ENCODE measurements at regions not wholly inside any gene's neighbourhood (a gene's known extent, or its start where the extent isn't known, plus 50 kb on each side); places are given as distances from the start of the nearest gene placed in this dataset.

DNA sequence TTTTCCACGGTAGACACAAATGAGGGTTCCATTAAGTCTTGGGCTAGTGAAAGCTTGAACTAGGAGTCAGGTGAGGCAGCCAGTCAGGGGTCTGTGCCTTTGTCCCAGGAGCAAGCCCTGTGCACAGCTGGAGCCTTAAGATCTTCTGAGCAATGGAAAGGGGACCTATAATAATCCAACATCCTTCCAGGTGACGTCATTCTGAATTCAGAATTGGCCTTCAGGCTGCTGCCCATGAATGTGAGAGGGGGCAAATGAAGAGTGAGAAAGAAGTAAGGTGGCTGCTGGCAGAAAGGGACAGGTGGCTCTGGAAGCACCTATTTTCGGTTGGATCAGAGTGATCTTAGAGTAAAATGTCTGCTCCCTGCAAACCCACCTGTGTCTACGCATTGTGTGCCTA lies 488.1 kb upstream of the CDH5 start:
- ATAC-seq (no peak), DNase-seq (no peak)
- no peaks in the 10 kb centered on the region for H3K4me1 ChIP-seq (ENCODE audit: low read depth)
- intact Hi-C loops (cut with DNase I, micrococcal nuclease) = no loop called here
- H3K9me3 ChIP-seq = no peaks in the 10 kb centered on the region
- TF ChIP-seq, protein P1, sequence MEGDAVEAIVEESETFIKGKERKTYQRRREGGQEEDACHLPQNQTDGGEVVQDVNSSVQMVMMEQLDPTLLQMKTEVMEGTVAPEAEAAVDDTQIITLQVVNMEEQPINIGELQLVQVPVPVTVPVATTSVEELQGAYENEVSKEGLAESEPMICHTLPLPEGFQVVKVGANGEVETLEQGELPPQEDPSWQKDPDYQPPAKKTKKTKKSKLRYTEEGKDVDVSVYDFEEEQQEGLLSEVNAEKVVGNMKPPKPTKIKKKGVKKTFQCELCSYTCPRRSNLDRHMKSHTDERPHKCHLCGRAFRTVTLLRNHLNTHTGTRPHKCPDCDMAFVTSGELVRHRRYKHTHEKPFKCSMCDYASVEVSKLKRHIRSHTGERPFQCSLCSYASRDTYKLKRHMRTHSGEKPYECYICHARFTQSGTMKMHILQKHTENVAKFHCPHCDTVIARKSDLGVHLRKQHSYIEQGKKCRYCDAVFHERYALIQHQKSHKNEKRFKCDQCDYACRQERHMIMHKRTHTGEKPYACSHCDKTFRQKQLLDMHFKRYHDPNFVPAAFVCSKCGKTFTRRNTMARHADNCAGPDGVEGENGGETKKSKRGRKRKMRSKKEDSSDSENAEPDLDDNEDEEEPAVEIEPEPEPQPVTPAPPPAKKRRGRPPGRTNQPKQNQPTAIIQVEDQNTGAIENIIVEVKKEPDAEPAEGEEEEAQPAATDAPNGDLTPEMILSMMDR (IDR thresholded peaks at IDR 0.05) = no peak
- no peak overlapping the region for H3K4me3 ChIP-seq
- no peaks in the 10 kb centered on the region for H3K36me3 ChIP-seq (ENCODE audit: low read depth)

- intact Hi-C loops (cut with DNase I, micrococcal nuclease) = no loop called here
- ATAC-seq = no peak
Measured at GRCh38 chr16:65876624-65877023, 489.9 kb upstream of the CDH5 start.

GRCh38 chr16:65876056-65876408 lies 490.5 kb upstream of the CDH5 start:
- Histone ChIP-seq H3K36me3 (ENCODE audit: low read depth) (no peaks in the 10 kb centered on the region), H3K4me3 (no peak overlapping the region), H3K9me3 (no peaks in the 10 kb centered on the region), H3K4me1 (ENCODE audit: low read depth) (no peaks in the 10 kb centered on the region)
- ATAC-seq (no peak), DNase-seq (no peak)
- TF ChIP-seq, protein P1 (IDR thresholded peaks at IDR 0.05) = no peak
- intact Hi-C loops (cut with DNase I, micrococcal nuclease) = no loop called here

More at GRCh38 chr16:65876624-65877023, 489.9 kb upstream of the CDH5 start:
- Histone ChIP-seq H3K4me1 (ENCODE audit: low read depth) (no peaks in the 10 kb centered on the region), H3K9me3 (no peaks in the 10 kb centered on the region), H3K36me3 (ENCODE audit: low read depth) (no peaks in the 10 kb centered on the region), H3K4me3 (no peak overlapping the region)
- DNase-seq = no peak
- TF ChIP-seq, protein P1 (IDR thresholded peaks at IDR 0.05) = no peak

GRCh38 chr16:65875381-65876055 lies 491.0 kb upstream of the CDH5 start:
- Histone ChIP-seq H3K4me3 (no peak overlapping the region), H3K36me3 (ENCODE audit: low read depth) (no peaks in the 10 kb centered on the region), H3K9me3 (no peaks in the 10 kb centered on the region), H3K4me1 (ENCODE audit: low read depth) (no peaks in the 10 kb centered on the region)
- DNase-seq = no peak
- intact Hi-C loops (cut with DNase I, micrococcal nuclease) = no loop called here
- TF ChIP-seq, protein P1 (IDR thresholded peaks at IDR 0.05) = no peak
- no peak for ATAC-seq

- intact Hi-C loops (cut with DNase I, micrococcal nuclease) = no loop called here
- Histone ChIP-seq H3K4me3 (no peak overlapping the region), H3K9me3 (no peaks in the 10 kb centered on the region), H3K4me1 (ENCODE audit: low read depth) (no peaks in the 10 kb centered on the region), H3K36me3 (ENCODE audit: low read depth) (no peaks in the 10 kb centered on the region)
- TF ChIP-seq, protein P1 (IDR thresholded peaks at IDR 0.05) = no peak
- no peak for ATAC-seq
- DNase-seq = no peak
Measured at GRCh38 chr16:65869261-65869660, 497.2 kb upstream of the CDH5 start.
